NCI-H1930 (cell line): ENCODE measurements at regions not wholly inside any gene's neighbourhood (a gene's known extent, or its start where the extent isn't known, plus 50 kb on each side); places are given as distances from the start of the nearest gene placed in this dataset.

Experiments used
- DNase-seq, 2 experiments: peaks; one replicate each; lab custom pipeline; 2025; lab: John Stamatoyannopoulos, UW

DNA sequence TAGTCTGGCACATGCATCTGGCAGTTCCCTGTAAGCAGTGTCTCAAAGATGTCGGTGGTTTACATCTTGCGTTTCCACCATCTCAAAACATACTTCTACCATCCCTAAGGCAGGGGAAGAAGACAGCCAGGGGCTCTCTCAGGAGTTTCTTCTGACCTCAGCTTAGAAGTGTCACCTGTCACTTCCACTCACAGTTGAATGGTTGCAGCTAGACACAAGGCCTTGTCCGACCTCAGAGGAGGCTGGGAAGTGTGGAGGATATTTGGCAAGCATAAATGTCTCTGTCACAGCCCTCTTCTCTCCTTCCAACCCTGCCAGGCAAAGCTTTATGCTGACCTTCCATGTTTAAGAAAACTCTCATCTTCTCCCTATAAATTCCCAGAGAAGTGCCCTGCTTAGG lies 193.3 kb downstream of the HERPUD2 start:
- no peak for DNase-seq

DNA sequence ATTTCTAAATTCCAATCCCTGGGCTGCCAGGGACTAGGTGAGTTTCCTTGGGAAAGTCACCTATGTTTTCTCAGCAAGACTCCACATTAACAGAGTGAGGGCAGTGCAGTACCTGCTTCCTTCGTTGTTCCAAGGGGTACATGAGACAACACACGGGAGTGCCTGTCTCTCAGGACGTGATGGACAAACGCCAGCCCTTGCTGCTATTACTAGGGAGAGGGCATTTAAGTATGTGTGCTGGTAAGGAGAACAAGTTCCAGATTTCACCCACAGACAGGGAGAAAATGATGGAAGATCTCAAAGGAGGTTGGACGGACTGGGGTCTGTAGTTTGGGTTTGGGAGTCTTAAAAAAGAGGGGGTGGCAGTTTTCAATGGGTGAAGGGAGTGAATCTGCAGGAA lies 195.7 kb downstream of the HERPUD2 start:
- no peak for DNase-seq

DNA sequence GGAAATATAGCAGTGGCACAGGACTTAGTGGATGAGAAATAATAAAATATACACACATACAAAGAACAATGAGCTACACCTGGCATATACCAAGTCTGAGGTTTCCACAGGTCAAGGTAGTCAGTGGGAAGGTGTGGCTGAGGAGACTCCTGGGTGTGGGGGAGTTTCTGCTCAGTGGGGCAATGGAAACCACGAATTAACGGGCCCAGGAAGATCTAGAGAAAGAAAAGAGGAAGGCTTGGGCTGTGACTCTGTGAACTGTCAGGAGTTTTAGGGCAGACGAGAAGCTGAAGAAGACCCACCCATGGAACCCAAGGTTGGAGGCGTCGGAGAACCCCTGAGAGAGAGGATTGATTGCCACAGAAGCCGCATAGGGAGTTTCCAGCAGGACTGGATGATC lies 196.5 kb downstream of the HERPUD2 start:
- DNase-seq = no peak

DNA sequence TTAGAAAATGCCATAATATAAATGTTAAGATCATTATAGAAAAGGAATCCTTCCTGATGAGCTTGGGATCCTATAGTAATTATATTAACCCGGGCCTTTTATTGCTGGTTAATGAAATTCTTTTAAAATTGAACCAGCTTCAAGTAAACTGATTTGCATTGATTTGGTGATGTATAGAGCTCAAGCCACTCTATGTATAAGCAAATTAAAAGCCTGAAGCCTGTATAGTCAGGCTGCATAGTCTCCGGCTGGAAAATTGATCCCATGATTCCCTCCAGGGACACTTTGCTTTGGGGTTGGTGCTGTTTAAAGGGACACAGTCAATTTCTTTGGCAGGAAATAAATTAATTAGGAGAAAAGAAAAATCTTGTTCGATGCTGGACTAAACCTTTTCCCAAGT lies 199.1 kb downstream of the HERPUD2 start:
- no peak for DNase-seq

DNA sequence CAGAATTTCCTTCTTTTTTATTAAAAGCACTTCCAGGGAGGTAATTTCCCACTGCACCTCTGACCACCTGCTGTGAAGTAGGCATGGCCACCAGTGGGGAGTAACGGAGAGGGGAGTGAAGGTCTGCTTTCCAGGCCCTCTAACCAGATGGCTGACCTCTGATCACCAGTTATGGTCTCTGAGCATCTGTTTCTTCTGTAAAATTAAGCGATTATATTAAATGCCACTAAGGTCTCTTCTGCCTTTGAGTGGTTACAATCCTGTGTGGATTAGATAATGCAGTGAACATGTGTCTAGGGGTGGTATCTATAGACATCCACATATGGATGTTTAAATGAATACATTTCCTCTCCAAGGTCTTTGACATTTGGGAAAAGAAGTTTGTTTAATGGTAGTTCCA lies 199.6 kb downstream of the HERPUD2 start:
- DNase-seq = no peak

DNA sequence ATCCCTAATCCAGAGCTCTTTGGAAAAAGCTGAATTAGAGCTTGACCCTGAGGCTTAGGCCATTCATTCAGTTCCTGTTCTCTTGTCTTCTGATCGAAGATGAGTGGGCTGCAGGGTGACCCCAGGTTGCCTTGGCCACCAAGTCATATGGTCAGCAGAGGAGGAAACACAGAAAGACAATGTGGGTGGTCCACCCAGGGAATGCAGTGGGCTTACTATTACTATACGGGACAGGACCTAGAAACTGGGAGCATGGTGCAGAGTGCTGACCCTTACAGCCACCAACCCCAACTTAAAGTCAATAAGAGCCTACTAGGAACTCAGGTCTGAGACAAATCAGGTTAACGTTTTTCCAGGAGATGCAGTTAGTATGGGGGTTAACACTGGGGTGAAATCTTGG lies 200.5 kb downstream of the HERPUD2 start:
- DNase-seq = no peak

DNA sequence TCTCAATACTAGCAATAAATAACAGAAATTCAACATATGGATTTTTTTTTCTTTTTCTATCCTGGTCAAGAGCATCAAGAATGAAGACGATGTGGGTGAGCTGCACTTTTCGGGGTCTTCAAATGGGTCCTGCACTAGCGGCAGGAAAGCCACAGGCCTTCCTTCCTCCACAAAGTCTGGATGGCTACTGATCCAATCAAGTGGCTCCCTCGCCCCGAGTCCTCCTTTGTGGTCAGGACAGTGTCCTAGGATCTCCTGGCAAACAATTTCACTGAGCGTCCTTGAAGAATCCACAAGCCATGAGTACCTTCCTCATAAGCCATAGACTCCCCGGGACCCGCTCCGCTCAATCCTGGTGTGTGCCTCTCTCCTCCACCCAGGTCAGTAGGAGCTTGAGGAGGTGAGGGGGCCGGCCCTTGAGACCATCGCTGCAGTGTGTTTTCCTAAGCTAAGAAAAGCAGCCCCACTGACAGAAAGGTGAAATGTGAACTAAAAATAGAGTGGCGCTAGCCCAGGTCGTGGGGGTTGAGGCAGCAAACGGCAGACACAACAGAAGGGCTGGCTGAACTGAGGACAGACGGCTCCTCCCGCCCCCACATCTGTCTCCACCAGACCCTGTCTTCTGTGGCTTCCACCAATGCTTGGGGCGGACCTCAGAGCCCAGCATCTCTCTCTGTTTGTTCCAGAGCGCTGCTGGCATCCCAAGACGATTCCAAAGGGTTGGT lies 202.3 kb downstream of the HERPUD2 start:
- DNase-seq = no peak

DNA sequence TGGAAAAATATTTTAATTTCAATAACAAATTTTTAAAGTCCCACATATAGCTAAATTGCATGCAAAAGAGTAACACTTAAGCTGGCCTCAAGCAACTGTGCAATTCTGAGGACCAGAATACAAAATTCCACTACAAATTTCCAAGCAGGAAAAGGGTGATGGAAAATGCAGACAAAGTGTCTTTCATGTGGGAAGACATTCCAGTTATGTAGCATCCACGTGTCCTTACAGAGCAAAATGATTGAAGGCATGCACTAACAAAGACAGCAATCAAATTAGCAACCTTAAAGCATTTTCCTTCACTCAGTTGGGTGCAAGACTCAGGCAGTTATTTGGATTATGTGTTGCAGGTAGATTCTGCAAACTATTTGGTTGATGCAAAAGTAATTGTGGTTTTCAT lies 203.7 kb downstream of the HERPUD2 start:
- DNase-seq = no peak

DNA sequence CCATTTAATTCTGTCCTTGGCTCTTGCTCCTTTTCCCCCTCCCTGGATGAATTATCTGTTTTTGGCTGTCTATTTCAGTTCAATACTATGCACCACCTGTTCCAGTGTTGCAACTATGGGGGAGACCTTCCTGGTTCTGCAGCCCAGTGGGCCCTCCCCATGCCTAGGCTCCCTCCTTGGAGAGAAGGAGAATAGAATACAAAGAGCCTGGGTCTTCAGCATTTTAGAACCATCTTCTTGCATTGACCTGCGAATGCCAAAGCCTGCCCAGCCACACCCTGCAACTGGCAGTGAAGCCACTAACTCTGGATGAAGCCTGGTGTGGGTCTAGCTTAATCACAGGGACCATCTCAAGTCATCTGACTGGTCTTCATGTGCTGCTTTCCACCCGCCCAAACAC lies 207.1 kb downstream of the HERPUD2 start:
- no peak for DNase-seq

DNA sequence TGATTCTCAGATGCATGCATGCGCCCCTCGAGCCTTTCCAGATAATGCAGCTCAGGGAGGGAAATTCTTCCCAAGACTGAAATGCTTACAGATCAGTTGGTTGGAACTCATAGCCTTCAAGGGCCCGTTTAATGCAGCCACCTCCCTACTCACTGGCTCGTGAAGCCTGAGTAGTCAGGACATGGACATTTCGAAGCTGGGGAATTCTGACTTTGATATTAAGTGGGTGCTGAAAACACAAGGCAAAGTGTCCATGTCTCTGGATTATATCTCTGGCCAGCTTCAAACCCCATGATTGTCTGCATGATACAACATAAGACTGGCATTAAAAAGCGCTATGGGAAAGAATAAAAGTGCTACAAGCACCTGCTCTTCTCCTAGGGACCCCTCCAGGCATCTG lies 207.5 kb downstream of the HERPUD2 start:
- DNase-seq = no peak

DNA sequence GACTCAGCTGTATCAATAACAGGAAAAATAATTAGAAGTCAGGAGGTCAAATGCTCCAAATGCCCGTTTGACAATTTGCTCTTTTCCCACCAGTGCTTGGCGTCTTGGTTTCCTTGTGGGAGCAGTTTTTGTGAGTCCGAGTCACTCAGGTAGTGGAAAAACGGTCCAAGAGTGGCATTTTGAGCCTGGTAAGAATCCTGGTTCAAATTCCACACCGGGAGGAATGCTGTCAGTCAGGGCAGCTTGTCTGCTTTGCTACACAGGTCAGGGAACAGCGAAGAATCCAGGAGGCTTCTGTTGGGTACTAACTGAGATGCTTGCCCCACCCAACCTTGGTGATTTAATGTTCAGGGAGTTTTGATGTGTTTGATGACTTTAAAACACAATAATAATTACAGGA lies 209.5 kb downstream of the HERPUD2 start:
- DNase-seq = no peak

DNA sequence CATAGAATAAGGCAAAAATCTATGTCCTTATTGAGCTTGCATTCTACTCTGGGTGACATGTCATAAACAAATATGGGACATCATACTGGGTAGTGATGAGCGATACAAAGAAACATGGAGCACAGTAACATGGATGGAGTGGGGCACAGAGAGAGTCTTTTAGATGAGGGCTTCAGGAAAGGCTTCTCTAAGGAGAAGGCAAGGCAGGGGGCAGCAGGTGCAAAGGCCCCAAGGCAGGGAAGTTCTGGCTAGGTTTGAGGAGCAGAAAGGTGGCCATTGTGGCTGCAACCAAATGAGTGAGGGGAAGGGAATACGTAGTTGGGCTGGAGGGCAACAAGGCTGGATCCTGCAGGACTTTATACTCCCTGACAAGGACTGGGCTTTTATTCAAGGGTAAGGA lies 211.4 kb downstream of the HERPUD2 start:
- no peak for DNase-seq

DNA sequence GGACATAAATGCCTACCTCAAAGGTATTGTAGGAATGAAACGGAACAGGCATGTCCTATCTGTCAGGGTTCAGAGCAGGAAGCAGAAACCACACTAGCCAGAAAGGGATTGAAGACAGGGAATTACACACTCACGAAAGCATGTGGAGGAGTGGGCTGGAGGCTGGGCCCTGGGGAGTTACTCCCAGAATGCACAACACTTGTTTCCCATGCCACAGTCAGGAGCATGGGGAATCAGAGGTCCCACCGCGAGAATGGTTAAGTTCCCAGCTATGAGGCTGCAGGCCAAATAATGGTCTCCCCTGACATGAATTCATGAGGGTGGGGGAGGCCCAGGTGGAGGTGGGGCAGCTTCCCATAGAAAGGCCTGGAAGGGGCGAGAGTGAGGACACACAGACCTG lies 212.7 kb downstream of the HERPUD2 start:
- no peak for DNase-seq

DNA sequence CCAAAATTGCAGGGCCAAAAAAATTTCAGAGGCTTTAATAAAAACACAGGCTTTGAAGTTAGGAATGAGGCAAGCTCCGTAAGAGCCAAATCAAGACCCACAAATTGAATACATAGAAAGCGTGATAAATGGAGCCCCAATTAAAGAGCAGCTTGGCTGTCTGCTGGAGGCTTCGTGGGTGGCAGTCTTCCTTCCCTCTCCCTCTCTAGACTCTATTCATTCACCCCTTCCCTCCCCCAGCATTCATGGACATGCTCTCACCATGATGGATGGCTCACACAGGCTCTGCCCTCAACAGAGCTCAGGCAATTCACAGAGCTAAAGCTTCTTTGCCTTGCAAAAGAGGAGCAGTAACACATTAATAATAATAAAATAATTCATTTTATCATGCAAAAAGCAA lies 214.1 kb downstream of the HERPUD2 start:
- no peak for DNase-seq

DNA sequence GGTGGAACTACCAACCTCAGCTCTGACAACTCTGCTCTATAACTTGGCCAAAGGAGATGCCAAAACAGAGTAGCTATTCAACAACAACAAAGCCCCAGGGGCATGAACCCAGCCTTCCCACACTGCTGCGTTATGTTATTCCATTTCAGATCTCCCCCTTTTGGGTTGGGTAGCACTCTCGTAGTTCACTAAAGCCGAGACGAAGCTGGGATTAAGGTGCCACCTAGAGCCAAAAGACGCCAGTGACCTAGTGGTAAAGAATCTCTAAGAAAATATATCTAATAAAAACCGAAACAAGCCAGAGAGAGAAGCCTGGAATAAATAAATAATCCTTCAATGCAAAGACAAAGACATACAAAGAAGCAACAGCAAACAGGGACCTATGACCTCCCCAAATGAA lies 217.3 kb downstream of the HERPUD2 start:
- DNase-seq = no peak

DNA sequence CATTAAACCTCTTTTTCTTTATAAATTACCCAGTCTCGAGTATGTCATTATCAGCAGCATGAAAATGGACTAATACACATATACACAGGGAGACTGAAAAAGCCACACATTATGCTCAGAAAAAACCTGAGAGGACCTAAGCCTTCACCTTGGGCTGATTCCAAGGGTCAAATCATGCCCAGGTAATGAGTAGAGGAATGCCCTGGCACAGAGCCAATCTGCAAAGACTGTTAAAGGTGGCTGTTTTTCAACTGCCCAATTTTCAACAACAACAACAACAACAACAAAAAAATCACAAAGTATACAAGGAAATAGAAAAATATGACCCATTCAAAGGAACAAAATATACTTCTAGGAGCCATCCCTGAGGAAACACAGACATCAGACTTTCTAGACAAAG lies 220.2 kb upstream of the TBX20 start:
- no peak for DNase-seq

DNA sequence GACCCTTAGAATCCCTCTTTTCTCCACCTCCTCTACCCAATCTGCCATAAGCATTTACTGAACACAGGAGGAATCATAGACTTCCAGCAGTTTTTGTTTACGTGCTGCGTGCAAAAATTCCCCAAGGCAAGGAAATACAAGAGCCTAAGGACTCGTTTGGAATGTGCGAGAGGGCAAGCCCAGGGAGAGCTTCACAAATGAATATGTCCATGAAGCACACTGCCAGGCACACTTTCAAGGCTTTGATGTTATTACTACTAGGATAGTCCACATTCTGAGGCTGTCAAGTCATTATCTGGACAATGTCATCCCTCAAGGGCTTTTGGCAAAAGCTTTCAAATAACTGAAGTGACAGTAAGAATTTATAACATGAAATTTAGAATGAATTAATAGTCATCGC lies 214.7 kb upstream of the TBX20 start:
- no peak for DNase-seq

DNA sequence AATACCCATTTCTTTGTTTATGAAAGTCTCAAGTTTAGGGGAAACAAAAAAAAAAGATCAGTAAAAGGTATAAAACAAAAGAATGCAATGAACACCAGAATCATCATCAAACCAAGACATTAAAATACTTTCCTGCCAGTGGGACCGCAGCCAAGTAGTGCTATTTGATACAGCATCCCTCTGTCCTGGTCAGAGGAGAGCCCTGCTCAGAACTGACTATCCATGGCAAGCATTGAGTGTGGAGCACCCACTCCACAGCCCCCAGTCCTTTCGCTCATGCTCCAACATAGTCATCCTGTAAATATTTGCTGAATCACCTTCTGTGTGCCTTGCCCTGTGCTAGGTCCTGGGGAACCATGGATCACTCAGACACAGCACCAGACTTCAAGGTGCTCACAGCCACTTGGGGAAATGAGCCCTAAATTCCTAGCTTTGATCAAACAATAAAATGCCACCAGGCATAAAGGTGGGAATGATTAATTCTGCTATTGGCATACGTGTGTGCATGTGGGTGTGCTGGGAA lies 213.6 kb upstream of the TBX20 start:
- no peak for DNase-seq

DNA sequence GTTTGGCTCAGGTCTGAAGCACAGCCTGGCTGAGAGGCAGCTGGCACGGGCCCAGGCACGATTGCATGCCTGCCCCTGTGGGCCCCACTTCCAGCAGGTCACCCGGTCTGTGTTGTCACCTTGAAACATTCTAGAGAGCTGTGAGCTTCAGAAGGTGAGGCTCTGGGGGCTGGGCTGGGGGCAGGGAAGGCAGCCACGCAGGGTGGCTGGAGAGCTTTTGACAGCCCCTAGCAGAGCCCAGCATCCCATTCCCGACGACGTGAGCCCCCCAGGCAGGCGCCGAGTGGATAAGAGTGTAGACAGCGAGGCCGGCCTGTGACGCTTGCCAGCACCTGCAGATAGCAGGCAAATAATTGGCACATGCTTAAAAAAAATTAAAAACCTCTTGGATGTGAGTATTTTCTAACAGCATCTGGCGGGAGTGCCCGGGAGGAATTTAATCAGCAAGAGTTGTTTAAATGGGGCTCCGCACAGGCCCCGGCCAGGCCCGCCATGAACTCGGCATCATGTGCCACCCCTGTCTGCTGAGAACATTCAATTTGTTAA lies 212.0 kb upstream of the TBX20 start:
- no peak for DNase-seq

DNA sequence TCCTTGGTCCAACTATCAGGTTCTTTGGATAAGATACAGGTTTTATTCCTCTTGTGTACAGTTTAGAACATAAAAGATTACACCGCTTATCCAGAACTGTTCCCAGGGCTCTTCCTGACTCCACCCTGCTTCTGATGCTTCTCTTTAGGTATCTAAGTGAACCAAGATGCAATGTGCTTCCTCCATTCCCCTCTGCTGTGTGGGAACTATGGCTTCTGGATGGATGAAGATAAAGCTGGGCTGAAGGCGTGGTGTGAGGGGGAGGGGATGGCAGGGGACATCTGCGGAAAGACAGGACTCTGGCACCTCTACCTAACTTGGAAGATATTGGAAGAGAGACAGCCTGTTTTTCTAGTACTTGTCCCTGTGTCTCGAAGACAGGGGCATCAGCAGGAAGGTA lies 209.9 kb upstream of the TBX20 start:
- no peak for DNase-seq

DNA sequence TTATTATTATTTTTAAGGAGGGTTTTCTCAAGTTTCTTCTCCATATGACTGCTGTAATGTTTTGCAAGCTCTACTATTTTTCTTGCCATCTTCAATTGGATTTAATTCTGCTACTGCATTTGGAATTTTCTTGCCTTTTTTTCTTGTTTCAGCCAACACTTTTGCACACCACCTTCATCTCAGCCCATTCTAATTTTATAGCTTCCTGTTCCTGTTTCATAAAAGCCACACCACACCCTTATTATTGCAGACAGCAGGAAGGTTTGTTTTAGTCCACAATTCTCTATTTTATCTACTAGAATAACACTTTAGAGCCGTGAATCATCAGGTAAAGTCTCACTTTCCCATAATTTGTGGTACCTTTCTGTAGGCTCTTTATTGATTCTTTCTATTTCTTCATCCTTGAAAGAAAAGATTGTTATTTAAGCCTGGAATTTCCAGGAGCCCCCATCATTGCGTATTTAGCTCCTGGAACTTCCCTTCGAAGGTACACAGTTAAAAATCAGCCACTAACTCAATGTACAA lies 209.3 kb upstream of the TBX20 start:
- DNase-seq = no peak

DNA sequence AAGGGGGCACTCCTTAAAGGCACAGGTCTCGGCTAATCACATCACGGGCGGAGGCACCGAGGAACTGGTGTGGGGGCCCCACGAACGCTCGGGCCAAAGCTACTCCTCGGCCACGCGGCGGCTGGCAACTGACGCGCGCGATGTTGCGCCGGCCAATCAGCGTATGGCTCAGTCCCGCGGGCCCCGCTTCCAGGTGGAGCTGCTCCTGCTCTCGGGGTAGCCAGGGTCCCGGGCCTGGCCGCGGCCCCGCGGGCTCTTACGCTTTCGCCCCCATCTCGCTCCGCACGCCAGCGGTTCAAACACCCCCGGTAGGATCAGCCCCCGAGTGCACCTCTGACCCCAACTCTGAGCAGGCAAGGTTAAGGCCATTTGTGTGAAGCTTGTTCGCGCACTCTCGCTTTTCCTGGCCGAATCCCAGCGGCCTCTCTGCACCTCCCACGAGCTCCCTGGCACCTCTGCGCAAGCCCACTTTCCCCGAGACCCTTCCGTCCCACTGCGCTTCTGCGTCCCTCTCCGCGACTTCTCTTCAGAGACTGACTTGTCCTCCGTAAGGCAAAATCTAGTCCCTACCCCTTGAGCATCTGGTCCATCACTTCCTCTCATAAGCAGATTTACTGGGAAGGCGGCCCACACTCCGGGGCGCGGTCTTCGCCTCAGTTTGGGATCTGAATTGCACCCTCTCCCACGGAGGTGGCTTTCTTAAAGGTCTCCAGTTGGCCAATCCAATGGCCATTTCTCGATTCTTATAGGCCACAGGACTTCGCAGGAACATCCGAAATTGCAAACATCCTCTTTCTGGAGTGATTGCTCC lies 200.9 kb upstream of the TBX20 start:
- no peak for DNase-seq
